ENCODE measurements at regions not wholly inside any gene's neighbourhood (a gene's known extent, or its start where the extent isn't known, plus 50 kb on each side); places are given as distances from the start of the nearest gene placed in this dataset.

DNA sequence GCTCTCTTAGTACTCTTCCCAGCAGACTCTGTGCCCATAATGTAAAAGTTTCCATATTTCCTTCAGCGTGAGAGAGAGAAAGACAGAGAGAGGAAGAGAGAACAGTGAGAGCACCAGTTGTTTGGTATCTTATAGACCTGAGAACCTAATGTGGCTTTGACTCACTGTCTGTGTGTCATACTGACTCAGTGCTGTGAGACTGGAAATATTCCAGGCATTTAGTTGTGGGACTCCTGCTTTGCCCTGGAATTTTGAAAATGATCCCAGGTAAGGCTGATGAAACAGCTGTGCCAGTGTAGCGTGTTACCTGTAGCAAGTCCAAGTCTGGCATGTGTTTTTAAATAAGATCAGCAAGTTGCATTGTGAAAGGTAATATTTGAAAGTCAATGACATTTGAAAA, 87.9 kb upstream of the KCNH7 start:
- Histone ChIP-seq H2AFZ (ENCODE audit: low read depth, low read length) (no peak overlapping the region), H3K9ac (ENCODE audit: low read length) (no peak overlapping the region), H4K20me1 (ENCODE audit: insufficient read depth, low read length) (no peaks in the 10 kb centered on the region), H3K27ac (ENCODE audit: low read length) (no peak overlapping the region), H3K36me3 (replicated peaks; ENCODE audit: low read depth, low read length) (no peaks in the 10 kb centered on the region), H3K79me2 (ENCODE audit: low read length) (no peaks in the 10 kb centered on the region), H3K4me1 (ENCODE audit: low read length) (no peaks in the 10 kb centered on the region), H3K4me3 (ENCODE audit: low read length) (no peak overlapping the region), H3K4me2 (ENCODE audit: low read length) (no peak overlapping the region), H3K27me3 (ENCODE audit: low read depth, low read length) (no peaks in the 10 kb centered on the region), H3K9me3 (ENCODE audit: insufficient read depth, low read length) (no peaks in the 10 kb centered on the region)
- TF ChIP-seq, protein P1, sequence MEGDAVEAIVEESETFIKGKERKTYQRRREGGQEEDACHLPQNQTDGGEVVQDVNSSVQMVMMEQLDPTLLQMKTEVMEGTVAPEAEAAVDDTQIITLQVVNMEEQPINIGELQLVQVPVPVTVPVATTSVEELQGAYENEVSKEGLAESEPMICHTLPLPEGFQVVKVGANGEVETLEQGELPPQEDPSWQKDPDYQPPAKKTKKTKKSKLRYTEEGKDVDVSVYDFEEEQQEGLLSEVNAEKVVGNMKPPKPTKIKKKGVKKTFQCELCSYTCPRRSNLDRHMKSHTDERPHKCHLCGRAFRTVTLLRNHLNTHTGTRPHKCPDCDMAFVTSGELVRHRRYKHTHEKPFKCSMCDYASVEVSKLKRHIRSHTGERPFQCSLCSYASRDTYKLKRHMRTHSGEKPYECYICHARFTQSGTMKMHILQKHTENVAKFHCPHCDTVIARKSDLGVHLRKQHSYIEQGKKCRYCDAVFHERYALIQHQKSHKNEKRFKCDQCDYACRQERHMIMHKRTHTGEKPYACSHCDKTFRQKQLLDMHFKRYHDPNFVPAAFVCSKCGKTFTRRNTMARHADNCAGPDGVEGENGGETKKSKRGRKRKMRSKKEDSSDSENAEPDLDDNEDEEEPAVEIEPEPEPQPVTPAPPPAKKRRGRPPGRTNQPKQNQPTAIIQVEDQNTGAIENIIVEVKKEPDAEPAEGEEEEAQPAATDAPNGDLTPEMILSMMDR (IDR thresholded peaks at IDR 0.05; ENCODE audit: low read depth, low read length): no peak
- no peak for TF ChIP-seq EZH2phosphoT487 (IDR thresholded peaks at IDR 0.05; ENCODE audit: low read depth)

DNA sequence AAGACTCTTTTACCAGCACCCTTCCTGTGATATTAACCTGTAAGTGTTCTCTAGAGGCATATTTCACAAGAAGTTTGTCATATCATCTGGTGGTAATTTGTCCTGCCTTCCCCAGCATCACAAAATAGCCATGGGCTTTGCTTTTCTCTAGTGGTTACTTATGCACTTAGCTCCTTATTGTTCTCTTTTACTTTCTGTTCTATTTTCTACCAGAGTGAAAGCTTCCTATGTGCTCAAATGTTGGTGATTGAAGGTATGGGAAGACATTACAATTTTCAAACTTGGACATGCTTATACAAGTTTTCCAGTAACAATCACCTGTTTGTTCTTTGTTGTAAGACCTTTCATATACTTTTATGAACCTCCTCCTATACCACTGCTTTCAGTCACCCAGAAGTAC, 87.0 kb upstream of the KCNH7 start:
- Histone ChIP-seq H2AFZ (ENCODE audit: low read depth, low read length) (no peak overlapping the region), H3K4me2 (ENCODE audit: low read length) (no peak overlapping the region), H3K9me3 (ENCODE audit: insufficient read depth, low read length) (no peaks in the 10 kb centered on the region), H3K79me2 (ENCODE audit: low read length) (no peaks in the 10 kb centered on the region), H3K27me3 (ENCODE audit: low read depth, low read length) (no peaks in the 10 kb centered on the region), H3K4me1 (ENCODE audit: low read length) (no peaks in the 10 kb centered on the region), H4K20me1 (ENCODE audit: insufficient read depth, low read length) (no peaks in the 10 kb centered on the region), H3K4me3 (ENCODE audit: low read length) (no peak overlapping the region), H3K27ac (ENCODE audit: low read length) (no peak overlapping the region), H3K36me3 (replicated peaks; ENCODE audit: low read depth, low read length) (no peaks in the 10 kb centered on the region), H3K9ac (ENCODE audit: low read length) (no peak overlapping the region)
- no peak for TF ChIP-seq EZH2phosphoT487 (IDR thresholded peaks at IDR 0.05; ENCODE audit: low read depth)
- TF ChIP-seq, protein P1 (IDR thresholded peaks at IDR 0.05; ENCODE audit: low read depth, low read length): no peak

DNA sequence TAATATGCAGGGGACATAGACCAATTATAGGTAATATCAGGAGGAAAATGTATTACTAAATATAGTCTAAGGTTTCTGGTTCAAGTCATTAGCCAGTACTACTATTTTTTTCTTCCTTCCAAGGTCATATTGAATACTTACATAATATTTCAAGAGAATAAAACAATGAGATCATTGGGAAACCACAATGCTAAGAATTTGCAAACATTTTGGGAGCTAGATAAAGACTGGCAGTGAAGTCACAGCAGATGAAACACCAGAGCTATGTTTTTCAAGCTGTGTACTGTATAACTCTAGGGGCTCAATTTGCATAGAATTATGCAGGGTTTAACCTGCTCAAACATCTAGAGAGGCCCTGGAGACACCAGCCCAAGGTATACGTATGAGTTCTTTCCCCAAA, 80.5 kb upstream of the KCNH7 start:
- Histone ChIP-seq H2AFZ (ENCODE audit: low read depth, low read length) (no peak overlapping the region), H3K4me2 (ENCODE audit: low read length) (no peak overlapping the region), H3K36me3 (replicated peaks; ENCODE audit: low read depth, low read length) (no peaks in the 10 kb centered on the region), H3K9me3 (ENCODE audit: insufficient read depth, low read length) (no peaks in the 10 kb centered on the region), H3K27ac (ENCODE audit: low read length) (no peak overlapping the region), H3K9ac (ENCODE audit: low read length) (no peak overlapping the region), H3K4me3 (ENCODE audit: low read length) (no peak overlapping the region), H3K4me1 (ENCODE audit: low read length) (no peaks in the 10 kb centered on the region), H3K27me3 (ENCODE audit: low read depth, low read length) (no peaks in the 10 kb centered on the region), H4K20me1 (ENCODE audit: insufficient read depth, low read length) (no peaks in the 10 kb centered on the region), H3K79me2 (ENCODE audit: low read length) (no peaks in the 10 kb centered on the region)
- TF ChIP-seq, protein P1 (IDR thresholded peaks at IDR 0.05; ENCODE audit: low read depth, low read length): no peak
- TF ChIP-seq EZH2phosphoT487 (IDR thresholded peaks at IDR 0.05; ENCODE audit: low read depth): no peak

DNA sequence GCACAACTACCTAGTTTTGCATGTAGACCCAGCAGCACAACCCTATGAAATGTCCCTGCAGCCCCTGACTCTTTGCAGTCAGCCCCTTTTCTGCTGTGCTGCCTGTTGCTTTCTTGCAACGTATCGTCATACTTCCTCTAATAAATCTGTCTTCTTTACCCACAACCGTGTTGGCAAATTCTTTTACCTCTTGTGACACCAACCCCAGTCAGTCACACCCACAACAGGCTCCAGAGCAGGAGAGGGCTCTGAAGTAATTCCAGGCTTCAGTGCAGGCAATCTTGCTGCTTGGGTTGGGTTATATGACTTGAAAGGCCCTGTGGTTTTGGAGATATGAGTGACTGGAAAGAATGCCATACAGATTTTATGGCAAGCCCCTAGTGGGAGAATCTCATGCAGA, 79.1 kb upstream of the KCNH7 start:
- H3K27ac ChIP-seq (ENCODE audit: low read length): no peak overlapping the region
- TF ChIP-seq, protein P1 (IDR thresholded peaks at IDR 0.05; ENCODE audit: low read depth, low read length): no peak
- no peak for TF ChIP-seq EZH2phosphoT487 (IDR thresholded peaks at IDR 0.05; ENCODE audit: low read depth)
- no peaks in the 10 kb centered on the region for H3K4me1 ChIP-seq (ENCODE audit: low read length)
- no peak overlapping the region for H3K4me3 ChIP-seq (ENCODE audit: low read length)
- no peaks in the 10 kb centered on the region for H3K79me2 ChIP-seq (ENCODE audit: low read length)
- H3K9ac ChIP-seq (ENCODE audit: low read length): no peak overlapping the region
- H3K4me2 ChIP-seq (ENCODE audit: low read length): no peak overlapping the region
- H3K9me3 ChIP-seq (ENCODE audit: insufficient read depth, low read length): no peaks in the 10 kb centered on the region
- no peaks in the 10 kb centered on the region for H3K36me3 ChIP-seq (replicated peaks; ENCODE audit: low read depth, low read length)
- no peaks in the 10 kb centered on the region for H3K27me3 ChIP-seq (ENCODE audit: low read depth, low read length)
- H2AFZ ChIP-seq (ENCODE audit: low read depth, low read length): no peak overlapping the region
- no peaks in the 10 kb centered on the region for H4K20me1 ChIP-seq (ENCODE audit: insufficient read depth, low read length)

All from OCI-LY3 (cell line).